ENCODE measurements at regions not wholly inside any gene's neighbourhood (a gene's known extent, or its start where the extent isn't known, plus 50 kb on each side); places are given as distances from the start of the nearest gene placed in this dataset.

DNA sequence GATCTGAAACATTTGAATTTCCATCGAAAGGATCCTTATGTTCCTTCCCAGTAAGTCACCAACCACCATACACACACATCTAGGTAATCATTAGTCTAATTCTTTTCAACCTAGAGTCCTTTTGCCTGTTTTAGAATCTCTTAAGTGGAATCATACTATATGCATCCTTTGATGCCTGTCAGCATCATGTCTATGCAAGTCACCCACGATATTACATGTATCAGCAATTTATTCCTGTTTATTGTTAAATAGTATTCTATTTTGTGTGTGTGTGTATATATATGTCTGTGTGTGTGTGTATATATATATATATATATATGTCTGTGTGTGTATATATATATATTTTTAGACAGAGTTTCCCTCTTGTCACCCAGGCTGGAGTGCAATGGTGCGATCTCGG, 78.9 kb upstream of the RPH3AL start:
- TF ChIP-seq, protein P1, sequence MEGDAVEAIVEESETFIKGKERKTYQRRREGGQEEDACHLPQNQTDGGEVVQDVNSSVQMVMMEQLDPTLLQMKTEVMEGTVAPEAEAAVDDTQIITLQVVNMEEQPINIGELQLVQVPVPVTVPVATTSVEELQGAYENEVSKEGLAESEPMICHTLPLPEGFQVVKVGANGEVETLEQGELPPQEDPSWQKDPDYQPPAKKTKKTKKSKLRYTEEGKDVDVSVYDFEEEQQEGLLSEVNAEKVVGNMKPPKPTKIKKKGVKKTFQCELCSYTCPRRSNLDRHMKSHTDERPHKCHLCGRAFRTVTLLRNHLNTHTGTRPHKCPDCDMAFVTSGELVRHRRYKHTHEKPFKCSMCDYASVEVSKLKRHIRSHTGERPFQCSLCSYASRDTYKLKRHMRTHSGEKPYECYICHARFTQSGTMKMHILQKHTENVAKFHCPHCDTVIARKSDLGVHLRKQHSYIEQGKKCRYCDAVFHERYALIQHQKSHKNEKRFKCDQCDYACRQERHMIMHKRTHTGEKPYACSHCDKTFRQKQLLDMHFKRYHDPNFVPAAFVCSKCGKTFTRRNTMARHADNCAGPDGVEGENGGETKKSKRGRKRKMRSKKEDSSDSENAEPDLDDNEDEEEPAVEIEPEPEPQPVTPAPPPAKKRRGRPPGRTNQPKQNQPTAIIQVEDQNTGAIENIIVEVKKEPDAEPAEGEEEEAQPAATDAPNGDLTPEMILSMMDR (conservative IDR thresholded peaks at IDR 0.05) = no peak
- TF ChIP-seq ZFX (IDR thresholded peaks at IDR 0.05) = no peak

All from C4-2B (cell line).